Left renal cortex interstitium (tissue), 4 donors: ENCODE measurements at regions not wholly inside any gene's neighbourhood (a gene's known extent, or its start where the extent isn't known, plus 50 kb on each side); places are given as distances from the start of the nearest gene placed in this dataset.
A peak's percentile ranks its signal among the peaks of the same experiment; 100 is the strongest.

Source experiments
- DNase-seq, 4 donors: peaks; one replicate each; pipeline ENCODE4 v3.0.0-alpha.2; 2013; ENCODE audit warnings: low read depth in 4 of 4, low spot score in 2 of 4, missing footprints in 1 of 4

- no peak for DNase-seq
These were observed 262.8 kb upstream of the NR2F2 start for GRCh38 chr15:96067677-96068076.

DNA sequence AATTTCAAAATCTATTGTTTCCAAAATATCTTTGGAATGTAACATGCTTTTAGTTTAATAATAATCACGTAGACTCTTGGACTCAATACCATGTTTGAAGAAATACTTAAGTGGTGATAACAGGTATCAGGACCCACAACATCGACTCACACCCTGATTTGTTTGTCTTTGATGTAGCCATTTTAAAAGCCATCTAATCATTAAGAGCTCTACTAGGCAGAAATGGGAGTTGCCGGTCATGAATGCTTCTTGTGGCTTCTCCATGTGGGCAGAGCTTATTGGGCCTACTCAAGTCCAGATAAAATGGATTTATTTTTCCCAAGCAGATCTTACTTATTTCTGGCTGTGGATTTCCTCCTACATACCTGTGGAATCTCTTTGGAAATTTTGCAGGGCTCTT is 261.6 kb upstream of the NR2F2 start:
- no peak for DNase-seq

- DNase-seq = no peak
These were observed 259.9 kb upstream of the NR2F2 start for GRCh38 chr15:96070636-96071035.

DNA sequence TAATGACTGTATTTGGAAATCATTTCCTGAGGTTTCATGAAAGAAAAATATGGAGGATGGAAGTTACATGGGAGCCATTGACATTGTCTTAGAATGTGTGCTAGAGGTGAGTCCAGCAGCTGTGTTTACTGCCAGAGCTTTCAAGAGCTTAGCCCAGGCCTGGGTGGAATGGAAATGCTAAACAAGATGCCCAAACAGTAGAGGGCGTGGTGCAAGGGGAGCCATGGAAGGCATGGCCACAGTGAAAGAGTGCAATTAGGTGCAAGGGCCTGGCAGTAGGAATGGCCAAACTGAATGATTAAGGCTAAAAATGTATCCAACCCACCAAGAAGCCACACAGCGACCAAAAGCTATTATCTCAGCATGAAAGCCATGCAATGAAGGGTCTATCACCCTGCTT is 257.7 kb upstream of the NR2F2 start:
- DNase-seq = no peak

- DNase-seq = no peak
These were observed 256.6 kb upstream of the NR2F2 start for GRCh38 chr15:96073908-96074307.

DNA sequence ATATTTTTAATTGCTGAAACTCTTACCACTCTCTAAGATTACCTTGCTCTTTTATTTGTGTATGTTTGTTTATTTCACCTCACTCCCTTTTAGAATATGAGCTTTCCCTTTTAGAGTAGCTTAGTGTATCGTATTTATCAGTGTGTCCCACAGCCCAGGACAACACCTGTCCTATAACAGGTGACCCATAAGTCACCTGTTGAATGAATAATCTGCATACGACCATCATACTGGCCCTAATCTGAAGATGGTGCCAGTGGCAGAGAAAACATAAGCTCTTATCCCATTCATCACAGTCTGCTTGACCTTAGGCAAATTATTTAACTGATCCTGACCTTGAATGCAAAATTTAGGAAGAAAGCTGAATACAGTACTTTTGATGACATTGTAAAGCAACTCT is 254.6 kb upstream of the NR2F2 start:
- DNase-seq = no peak

- no peak for DNase-seq
These were observed 254.2 kb upstream of the NR2F2 start for GRCh38 chr15:96076350-96076749.

DNA sequence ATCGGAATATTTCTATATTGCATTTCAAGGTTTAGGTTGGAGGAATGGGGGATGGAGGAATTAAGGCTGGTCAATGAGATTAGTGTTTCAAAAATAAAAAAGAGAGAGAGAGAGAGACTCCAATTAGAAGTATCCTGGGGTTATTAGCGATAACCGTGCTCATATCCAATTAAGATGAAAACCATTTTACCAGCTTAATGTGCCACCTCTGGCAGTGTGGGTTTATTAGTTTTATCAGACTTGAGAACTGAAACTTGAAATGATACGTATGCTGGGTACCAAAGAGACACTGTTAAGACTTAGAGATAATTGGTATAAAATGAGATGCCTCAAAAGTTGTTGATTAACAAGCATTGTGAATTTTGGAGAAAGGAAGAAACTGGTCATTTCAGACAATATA is 251.5 kb upstream of the NR2F2 start:
- DNase-seq = no peak

GRCh38 chr15:96079882-96080281 is 250.6 kb upstream of the NR2F2 start:
- DNase-seq = no peak

GRCh38 chr15:96086164-96086563 is 244.3 kb upstream of the NR2F2 start:
- DNase-seq = no peak

DNA sequence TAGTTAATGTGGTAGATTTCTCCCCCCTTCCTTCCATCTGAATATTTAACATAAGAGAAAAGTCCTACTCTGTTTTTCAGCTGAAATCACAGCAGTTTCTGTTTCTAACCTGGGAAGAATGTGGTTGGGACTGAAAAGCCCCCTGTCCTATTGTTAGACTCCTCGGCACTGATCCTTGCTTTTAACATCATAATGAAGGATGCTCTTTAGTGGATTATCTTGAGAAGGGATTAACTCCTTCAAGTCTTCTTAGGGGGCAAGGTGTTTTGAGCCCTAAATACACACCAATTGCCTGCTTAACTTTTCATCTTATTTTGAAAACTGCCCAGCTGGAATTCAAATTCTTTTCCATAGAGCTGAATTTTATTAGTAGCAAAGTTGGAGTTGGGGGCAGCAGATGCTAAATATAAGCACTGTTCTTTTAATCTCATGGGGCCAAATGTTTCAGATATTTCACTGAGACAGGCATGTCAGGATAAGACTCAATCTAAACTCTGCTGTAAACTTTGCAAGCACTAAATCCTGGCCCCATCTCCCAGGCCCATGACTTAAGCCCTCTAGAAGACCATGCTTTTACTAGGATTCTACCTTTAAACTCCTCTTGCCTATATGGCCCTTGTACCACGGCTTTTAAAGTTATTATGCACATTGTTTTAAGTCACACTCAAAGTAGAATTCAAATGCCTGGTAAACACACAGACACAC is 243.2 kb upstream of the NR2F2 start:
- DNase-seq = no peak

- peak in 1 of 4 donors; percentile 53 for DNase-seq
These were observed 241.8 kb upstream of the NR2F2 start for GRCh38 chr15:96088650-96089049.

DNA sequence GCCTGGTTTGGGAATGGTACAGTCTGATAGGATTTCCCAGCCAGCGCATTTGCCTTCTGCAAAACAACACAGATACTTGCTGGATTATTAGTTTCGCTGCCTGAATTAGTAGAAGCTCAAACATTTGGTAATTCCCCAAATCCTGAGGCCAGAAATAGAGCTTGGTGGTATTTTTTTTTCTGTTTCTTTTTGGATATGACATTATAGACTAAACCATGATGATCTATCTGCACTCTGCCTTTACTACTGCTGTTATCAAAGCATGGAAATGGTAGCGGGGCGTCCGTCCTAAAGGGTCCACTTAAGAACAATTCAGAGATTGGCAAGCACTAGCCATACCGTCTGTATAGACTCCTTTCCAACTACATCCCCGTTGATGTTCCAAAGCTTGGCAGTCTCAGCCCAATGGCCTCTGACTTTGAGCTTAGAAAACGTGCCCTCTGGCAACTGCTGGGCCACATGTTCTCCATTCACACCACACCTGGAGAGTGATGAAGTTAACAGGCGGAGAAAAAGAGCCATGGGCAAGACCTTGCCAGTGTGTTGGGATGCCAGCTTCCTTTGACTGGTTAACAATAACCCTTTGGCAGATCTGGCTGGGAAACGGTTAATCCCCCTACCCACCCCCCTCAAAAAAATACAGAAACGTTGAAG is 241.0 kb upstream of the NR2F2 start:
- DNase-seq = no peak

DNA sequence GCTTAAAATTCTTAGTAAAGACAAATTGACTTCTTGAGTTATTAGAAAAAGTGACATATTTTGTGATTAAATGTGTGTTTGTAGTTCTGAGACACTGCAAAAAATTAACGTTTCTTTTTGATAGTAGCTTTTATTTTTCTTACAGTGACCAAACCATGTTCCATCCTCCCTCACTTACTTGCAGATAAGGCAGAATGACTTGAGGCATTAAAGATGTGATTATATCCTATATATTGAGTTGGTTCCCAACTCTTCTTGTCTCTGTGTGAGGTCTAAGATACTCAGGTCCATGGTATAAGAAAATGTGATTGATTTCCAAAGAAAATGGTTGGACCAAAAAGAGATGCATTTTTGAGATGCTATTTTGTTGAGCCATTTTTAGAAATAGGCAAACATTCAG is 238.3 kb upstream of the NR2F2 start:
- no peak for DNase-seq

DNA sequence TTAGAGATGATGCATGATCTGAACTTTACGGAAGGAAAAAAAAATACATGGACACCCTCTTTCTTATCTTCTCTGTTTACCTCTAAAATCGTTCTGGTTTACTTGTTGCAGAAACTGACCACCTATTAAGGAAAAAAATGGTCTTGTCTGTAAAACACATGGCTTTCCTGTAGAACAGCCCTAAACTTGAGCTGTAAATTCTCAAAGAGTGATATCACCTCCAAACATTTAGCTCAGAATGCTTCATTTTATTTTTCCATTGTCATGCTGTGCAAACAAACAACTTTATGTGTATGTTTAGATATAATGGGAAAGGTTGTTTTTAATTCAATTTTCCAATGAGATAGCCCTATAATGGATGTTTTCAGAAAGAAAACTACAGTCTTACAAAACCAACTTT is 237.4 kb upstream of the NR2F2 start:
- no peak for DNase-seq

DNA sequence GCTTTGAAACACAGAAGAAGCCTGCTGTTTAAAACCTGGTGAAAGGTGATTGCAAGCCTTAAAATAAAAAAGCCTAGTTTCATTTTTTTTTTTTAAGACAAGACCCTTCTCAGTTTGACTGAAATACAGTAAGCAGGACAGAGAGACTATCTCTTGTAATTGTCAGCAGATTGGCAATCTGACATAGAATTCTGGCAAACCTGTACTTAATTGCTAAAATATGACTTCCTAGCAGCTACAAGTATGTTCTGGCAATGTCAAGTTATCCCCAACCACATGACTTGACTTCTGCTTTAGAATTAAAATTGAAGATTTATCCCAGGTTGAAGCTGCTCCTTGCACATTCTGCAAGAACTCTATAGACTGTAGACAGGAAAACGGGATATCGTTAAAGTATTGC is 232.8 kb upstream of the NR2F2 start:
- DNase-seq = no peak

DNA sequence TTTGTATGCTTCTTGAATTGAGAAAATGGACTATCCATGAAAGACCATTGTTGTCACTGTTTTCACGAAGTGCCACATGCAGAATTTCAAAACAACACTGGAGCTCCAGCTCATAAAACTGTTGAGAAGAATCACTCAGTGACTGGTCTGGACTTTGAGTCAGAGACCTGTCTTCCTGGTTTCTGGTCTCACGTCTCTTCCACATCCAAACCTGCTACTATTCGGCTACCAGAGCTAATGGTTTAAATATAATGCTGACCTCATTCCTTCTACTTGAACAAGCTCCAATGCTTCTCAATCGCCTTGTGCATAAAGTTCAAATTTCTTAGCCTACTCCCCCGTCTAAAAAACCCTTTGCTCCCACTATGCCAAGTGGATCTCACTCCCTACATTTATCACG is 227.9 kb upstream of the NR2F2 start:
- DNase-seq = no peak

DNA sequence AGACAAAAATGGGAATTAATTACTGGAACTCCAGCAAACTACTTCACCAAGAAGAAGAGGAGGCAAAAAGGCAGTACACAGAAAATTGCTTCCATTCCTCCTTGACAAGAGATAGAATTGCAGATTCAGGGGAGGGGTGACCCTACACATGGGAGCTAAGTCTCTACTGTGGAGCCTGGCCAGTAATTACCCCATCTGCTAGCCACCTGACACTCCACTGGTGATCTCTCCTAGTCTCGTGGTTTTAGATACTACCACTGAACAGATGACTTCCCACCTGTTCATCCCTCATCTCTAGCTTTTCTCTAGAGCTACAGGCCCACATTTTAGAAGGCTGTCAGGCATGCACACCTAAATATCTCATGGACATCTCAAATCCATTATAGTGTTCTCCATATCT is 224.3 kb upstream of the NR2F2 start:
- DNase-seq = no peak

GRCh38 chr15:96106628-96107027 is 223.9 kb upstream of the NR2F2 start:
- DNase-seq = no peak

DNA sequence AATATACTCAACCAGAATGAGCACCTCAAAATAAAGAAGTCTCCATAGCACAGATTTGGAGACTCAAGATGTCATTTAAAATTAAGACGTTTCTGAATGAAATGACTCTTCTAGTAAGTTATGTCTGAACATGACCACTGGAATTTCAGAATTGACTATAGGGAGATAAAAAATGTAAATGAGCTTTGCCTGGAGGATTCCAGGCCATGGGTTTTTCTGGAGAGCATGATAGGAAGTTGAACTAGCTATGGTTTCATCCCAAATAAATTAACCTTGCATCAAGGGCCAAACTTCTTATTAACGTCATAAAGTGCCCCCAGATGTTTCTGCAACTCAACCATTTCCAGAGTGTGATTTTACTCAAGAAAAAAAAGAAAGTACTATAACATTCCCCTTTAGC is 222.6 kb upstream of the NR2F2 start:
- DNase-seq = no peak

GRCh38 chr15:96108405-96108804 is 222.1 kb upstream of the NR2F2 start:
- DNase-seq = no peak

DNA sequence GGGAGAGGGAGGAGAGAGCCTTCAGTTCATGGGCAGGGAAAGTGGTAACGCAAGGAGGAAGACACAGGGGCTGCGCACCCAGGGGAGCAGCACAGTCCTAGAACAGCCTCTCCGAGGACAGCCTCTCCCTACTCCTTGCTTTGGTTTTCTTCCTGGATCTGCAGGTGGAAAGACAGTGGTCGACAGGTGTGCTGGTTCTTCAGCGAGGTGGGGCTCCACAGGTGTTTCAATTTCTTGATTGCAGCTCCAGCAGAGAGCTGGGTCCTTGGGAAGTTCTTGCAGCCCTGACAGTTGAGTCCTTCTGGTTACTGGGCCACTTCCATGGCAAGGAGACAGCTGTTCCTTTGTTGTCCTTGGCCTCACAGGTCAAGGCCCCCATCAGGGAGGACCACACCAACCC is 220.7 kb upstream of the NR2F2 start:
- DNase-seq = no peak

GRCh38 chr15:96112018-96112417 is 218.5 kb upstream of the NR2F2 start:
- DNase-seq = no peak
